HEK293 (cell line): ENCODE measurements at regions not wholly inside any gene's neighbourhood (a gene's known extent, or its start where the extent isn't known, plus 50 kb on each side); places are given as distances from the start of the nearest gene placed in this dataset.

ENCODE experiments used
- CTCF ChIA-PET: fragments of 350-600 bp; formaldehyde crosslinking; extraction: SDS; loops from one replicate; lab custom pipeline; 2021; ENCODE audit warnings: antibody characterized with exemption; lab: Yijun Ruan, JAX
- POLR2A ChIA-PET: fragments of 300-600 bp; formaldehyde crosslinking; extraction: SDS; loops from one replicate; lab custom pipeline; 2020; ENCODE audit warnings: antibody characterized with exemption, inconsistent platforms; lab: Yijun Ruan, JAX
- H3K27ac ChIP-seq: fragments of 200-500 bp; sonication (Bioruptor generic); 2 replicates; pipeline ENCODE4 v1.5.1; 2014; ENCODE audit warnings: low read depth, low read length, control low read depth, inconsistent platforms; ENCODE audit errors: extremely low read depth
- H3K36me3 ChIP-seq, 2 experiments: fragments of 200-500 bp in 1 of 2; sonication (Bioruptor generic) in 1 of 2; 1 replicate in 1 of 2; 2 replicates in 1 of 2; pipeline ENCODE4 v1.5.1; 2014 to 2017; ENCODE audit warnings: inconsistent platforms in 2 of 2, low read length in 2 of 2; ENCODE audit not compliant: control insufficient read depth in 2 of 2, insufficient read depth in 1 of 2
- H3K4me1 ChIP-seq: fragments of 200-500 bp; sonication (Bioruptor generic); 2 replicates; pipeline ENCODE4 v1.5.1; 2014; ENCODE audit warnings: mild to moderate bottlenecking, low read length, inconsistent platforms; ENCODE audit not compliant: control insufficient read depth, insufficient read depth
- H3K4me3 ChIP-seq: 2 replicates; pipeline ENCODE4 v1.5.1; 2011; ENCODE audit warnings: low read depth, mild to moderate bottlenecking, control low read depth, low read length, moderate library complexity
- H3K9me3 ChIP-seq: fragments of 200-500 bp; sonication (Bioruptor generic); 2 replicates; pipeline ENCODE4 v1.5.1; 2014; ENCODE audit warnings: low read depth, low read length, inconsistent platforms; ENCODE audit not compliant: control insufficient read depth, insufficient read depth
- HOXA7 ChIP-seq: sonication (generic); formaldehyde crosslinking; IDR thresholded peaks from 2 replicates; pipeline ENCODE4 v1.8.1; 2022; ENCODE audit warnings: missing genetic modification reagents, borderline replicate concordance
- KLF1 ChIP-seq: fragments of 450-650 bp; formaldehyde crosslinking; IDR thresholded peaks from 2 replicates; pipeline ENCODE4 v1.5.1; 2016; ENCODE audit warnings: missing biosample characterization, missing genetic modification characterization
- MEIS1 ChIP-seq: sonication (generic); formaldehyde crosslinking; IDR thresholded peaks from 2 replicates; pipeline ENCODE4 v1.8.1; 2022; ENCODE audit warnings: missing genetic modification reagents, mild to moderate bottlenecking, borderline replicate concordance
- PRDM10 ChIP-seq: fragments of 450-650 bp; formaldehyde crosslinking; IDR thresholded peaks from 2 replicates; pipeline ENCODE4 v1.5.1; 2016; ENCODE audit warnings: missing biosample characterization, missing genetic modification characterization
- ZBTB1 ChIP-seq: fragments of 450-650 bp; formaldehyde crosslinking; IDR thresholded peaks from 2 replicates; pipeline ENCODE4 v1.5.1; 2016; ENCODE audit warnings: missing biosample characterization, missing genetic modification characterization
- ZNF23 ChIP-seq: fragments of 450-650 bp; formaldehyde crosslinking; IDR thresholded peaks from 2 replicates; pipeline ENCODE4 v1.5.1; 2016; ENCODE audit warnings: missing biosample characterization, missing genetic modification characterization, borderline replicate concordance
- ZNF354C ChIP-seq: fragments of 450-650 bp; formaldehyde crosslinking; IDR thresholded peaks from 2 replicates; pipeline ENCODE4 v1.5.1; 2016; ENCODE audit warnings: missing biosample characterization, missing genetic modification characterization, low read depth, borderline replicate concordance
- ZNF501 ChIP-seq: fragments of 450-650 bp; formaldehyde crosslinking; IDR thresholded peaks from 2 replicates; pipeline ENCODE4 v1.5.1; 2016; ENCODE audit warnings: missing biosample characterization, missing genetic modification characterization
- ZNF510 ChIP-seq: fragments of 450-650 bp; formaldehyde crosslinking; IDR thresholded peaks from 2 replicates; pipeline ENCODE4 v1.5.1; 2018; ENCODE audit warnings: mild to moderate bottlenecking, missing genetic modification characterization, missing biosample characterization; ENCODE audit not compliant: insufficient replicate concordance
- ZNF514 ChIP-seq: fragments of 450-650 bp; formaldehyde crosslinking; IDR thresholded peaks from 2 replicates; pipeline ENCODE4 v1.5.1; 2016; ENCODE audit warnings: missing biosample characterization, missing genetic modification characterization
- ZNF521 ChIP-seq: fragments of 450-650 bp; formaldehyde crosslinking; IDR thresholded peaks from 2 replicates; pipeline ENCODE4 v1.5.1; 2017; ENCODE audit warnings: missing biosample characterization, mild to moderate bottlenecking, missing genetic modification characterization
- ZNF529 ChIP-seq: fragments of 450-650 bp; formaldehyde crosslinking; IDR thresholded peaks from 2 replicates; pipeline ENCODE4 v1.5.1; 2017; ENCODE audit warnings: missing genetic modification characterization, missing biosample characterization; ENCODE audit not compliant: insufficient replicate concordance
- ZNF530 ChIP-seq: fragments of 450-650 bp; formaldehyde crosslinking; IDR thresholded peaks from 2 replicates; pipeline ENCODE4 v1.5.1; 2016; ENCODE audit warnings: low read depth, missing biosample characterization, missing genetic modification characterization
- ZNF621 ChIP-seq: fragments of 450-650 bp; formaldehyde crosslinking; IDR thresholded peaks from 2 replicates; pipeline ENCODE4 v1.5.1; 2017; ENCODE audit warnings: missing biosample characterization, missing genetic modification characterization
- TF ChIP-seq, protein P1 (sequence below): sonication (generic); formaldehyde crosslinking; IDR thresholded peaks from 2 replicates; pipeline ENCODE4 v1.8.1; 2022; ENCODE audit warnings: mild to moderate bottlenecking, moderate library complexity, missing genetic modification reagents
- TF ChIP-seq, protein P2 (sequence below): fragments of 450-650 bp; formaldehyde crosslinking; IDR thresholded peaks from 2 replicates; pipeline ENCODE4 v1.5.1; 2016; ENCODE audit warnings: missing biosample characterization, missing genetic modification characterization
- TF ChIP-seq, protein P3 (sequence below): fragments of 450-650 bp; formaldehyde crosslinking; IDR thresholded peaks from 2 replicates; pipeline ENCODE4 v1.5.1; 2017; ENCODE audit warnings: missing biosample characterization, missing genetic modification characterization

- no peak overlapping the region for H3K4me3 ChIP-seq
- TF ChIP-seq ZNF514 (tag by site-specific recombination) (no peak), ZNF529 (tag by site-specific recombination) (no peak), ZNF521 (tag by site-specific recombination) (no peak), ZNF501 (tag by site-specific recombination) (no peak), ZNF621 (tag by site-specific recombination) (no peak), ZNF530 (tag by site-specific recombination) (no peak), MEIS1 (no peak), PRDM10 (tag by site-specific recombination) (no peak), ZNF23 (tag by site-specific recombination) (no peak), ZNF354C (tag by site-specific recombination) (no peak), ZNF510 (tag by site-specific recombination) (no peak), KLF1 (tag by site-specific recombination) (no peak)
- H3K4me1 ChIP-seq: peaks cover 6% of the 10 kb centered on the region; the same call in 1 of the 2 replicates
- H3K9me3 ChIP-seq: no peaks in the 10 kb centered on the region
- H3K27ac ChIP-seq: no peak overlapping the region
- no peaks in the 10 kb centered on the region for H3K36me3 ChIP-seq
- POLR2A ChIA-PET: no interaction called here
- CTCF ChIA-PET: interaction anchor here (0.7 to 2.8 kb wide), 8 partner anchors 10 to 1191 kb away, joined by 3 to 25 read pairs (median 3); no protein-coding TSS in a partner anchor
These were observed 86.9 kb upstream of the FOXC1 start for GRCh38 chr6:1522779-1523178.

DNA sequence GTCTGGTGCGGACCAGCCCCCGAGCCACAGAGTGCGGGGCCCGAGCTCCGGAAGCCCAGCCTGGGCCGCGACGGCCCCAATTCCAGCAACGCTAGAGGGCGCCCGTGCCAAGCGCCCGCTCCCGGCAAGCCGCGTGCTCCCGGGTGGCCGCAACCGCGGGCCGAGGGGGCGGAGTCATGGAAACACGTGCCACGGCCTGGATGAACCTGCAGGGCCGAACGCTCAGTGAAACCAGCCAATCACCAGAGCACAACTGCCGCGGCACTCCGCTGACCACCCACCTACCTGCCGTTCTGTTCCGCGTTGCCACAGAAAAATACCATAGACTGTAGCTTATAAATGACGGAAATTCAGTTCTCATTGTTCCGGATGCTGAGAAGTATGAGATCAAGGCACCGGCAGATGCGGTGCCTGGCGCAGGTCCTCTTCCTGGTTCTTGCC is 85.7 kb upstream of the FOXC1 start:
- no peaks in the 10 kb centered on the region for H3K36me3 ChIP-seq
- POLR2A ChIA-PET: no interaction called here
- CTCF ChIA-PET: interaction anchor here (0.6 to 2.8 kb wide), 26 partner anchors 9 to 1192 kb away, joined by 3 to 25 read pairs (median 4); no protein-coding TSS in a partner anchor
- TF ChIP-seq ZBTB1 (tag by site-specific recombination): no peak
- TF ChIP-seq, protein P1, sequence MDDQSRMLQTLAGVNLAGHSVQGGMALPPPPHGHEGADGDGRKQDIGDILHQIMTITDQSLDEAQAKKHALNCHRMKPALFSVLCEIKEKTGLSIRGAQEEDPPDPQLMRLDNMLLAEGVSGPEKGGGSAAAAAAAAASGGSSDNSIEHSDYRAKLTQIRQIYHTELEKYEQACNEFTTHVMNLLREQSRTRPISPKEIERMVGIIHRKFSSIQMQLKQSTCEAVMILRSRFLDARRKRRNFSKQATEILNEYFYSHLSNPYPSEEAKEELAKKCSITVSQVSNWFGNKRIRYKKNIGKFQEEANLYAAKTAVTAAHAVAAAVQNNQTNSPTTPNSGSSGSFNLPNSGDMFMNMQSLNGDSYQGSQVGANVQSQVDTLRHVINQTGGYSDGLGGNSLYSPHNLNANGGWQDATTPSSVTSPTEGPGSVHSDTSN (CRISPR knock-in tag): 0 out of 2 replicates have a peak, but pooled peaks have one; percentile 46
- H3K4me3 ChIP-seq: no peak overlapping the region
- no peaks in the 10 kb centered on the region for H3K9me3 ChIP-seq
- peaks cover 6% of the 10 kb centered on the region; the same call in 1 of the 2 replicates for H3K4me1 ChIP-seq
- no peak overlapping the region for H3K27ac ChIP-seq

DNA sequence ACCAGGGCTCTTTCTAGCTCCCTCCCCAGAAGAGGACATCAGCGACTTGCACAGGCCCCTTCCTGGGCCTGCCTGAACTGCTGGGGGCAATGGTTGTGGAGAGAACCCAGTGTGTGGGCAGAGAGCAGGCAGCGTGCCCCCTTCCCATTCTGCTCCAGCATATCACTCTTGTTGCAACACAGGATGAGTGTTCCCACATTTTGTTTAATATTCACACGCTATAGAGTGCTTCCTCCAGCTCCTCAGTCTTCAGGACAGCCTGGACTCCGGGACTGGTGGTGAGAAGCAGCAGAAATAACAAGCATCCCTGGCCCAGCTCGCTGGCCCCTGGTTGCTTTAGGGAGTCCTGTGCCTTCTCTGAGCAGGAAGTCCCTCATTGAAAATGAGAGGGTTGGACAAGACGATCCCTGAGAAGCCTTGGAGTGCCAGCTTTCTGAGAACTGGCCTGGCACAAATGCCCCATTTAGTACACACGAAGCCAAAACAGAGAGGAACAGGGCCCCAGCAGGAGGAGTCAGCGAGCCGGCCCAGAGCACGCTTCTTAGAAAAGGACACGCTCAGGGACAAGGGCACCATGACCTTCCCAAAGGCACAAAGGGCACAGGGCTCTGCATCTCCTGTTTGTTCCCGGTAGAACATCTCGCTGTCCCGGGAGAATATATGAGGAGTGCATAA is 84.2 kb upstream of the FOXC1 start:
- CTCF ChIA-PET: interaction anchor here (0.6 to 2.8 kb wide), 11 partner anchors 12 to 973 kb away, joined by 3 to 25 read pairs (median 4); no protein-coding TSS in a partner anchor
- H3K4me1 ChIP-seq: peaks cover 6% of the 10 kb centered on the region; the same call in 1 of the 2 replicates
- POLR2A ChIA-PET: interaction anchor here (0.7 kb wide), 1 partner anchor 578 kb away, joined by 3 read pairs; no protein-coding TSS in a partner anchor
- no peak overlapping the region for H3K4me3 ChIP-seq
- no peaks in the 10 kb centered on the region for H3K36me3 ChIP-seq
- H3K27ac ChIP-seq: no peak overlapping the region
- TF ChIP-seq, protein P2, sequence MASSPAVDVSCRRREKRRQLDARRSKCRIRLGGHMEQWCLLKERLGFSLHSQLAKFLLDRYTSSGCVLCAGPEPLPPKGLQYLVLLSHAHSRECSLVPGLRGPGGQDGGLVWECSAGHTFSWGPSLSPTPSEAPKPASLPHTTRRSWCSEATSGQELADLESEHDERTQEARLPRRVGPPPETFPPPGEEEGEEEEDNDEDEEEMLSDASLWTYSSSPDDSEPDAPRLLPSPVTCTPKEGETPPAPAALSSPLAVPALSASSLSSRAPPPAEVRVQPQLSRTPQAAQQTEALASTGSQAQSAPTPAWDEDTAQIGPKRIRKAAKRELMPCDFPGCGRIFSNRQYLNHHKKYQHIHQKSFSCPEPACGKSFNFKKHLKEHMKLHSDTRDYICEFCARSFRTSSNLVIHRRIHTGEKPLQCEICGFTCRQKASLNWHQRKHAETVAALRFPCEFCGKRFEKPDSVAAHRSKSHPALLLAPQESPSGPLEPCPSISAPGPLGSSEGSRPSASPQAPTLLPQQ: no peak
- no peak for TF ChIP-seq HOXA7
- TF ChIP-seq, protein P3, sequence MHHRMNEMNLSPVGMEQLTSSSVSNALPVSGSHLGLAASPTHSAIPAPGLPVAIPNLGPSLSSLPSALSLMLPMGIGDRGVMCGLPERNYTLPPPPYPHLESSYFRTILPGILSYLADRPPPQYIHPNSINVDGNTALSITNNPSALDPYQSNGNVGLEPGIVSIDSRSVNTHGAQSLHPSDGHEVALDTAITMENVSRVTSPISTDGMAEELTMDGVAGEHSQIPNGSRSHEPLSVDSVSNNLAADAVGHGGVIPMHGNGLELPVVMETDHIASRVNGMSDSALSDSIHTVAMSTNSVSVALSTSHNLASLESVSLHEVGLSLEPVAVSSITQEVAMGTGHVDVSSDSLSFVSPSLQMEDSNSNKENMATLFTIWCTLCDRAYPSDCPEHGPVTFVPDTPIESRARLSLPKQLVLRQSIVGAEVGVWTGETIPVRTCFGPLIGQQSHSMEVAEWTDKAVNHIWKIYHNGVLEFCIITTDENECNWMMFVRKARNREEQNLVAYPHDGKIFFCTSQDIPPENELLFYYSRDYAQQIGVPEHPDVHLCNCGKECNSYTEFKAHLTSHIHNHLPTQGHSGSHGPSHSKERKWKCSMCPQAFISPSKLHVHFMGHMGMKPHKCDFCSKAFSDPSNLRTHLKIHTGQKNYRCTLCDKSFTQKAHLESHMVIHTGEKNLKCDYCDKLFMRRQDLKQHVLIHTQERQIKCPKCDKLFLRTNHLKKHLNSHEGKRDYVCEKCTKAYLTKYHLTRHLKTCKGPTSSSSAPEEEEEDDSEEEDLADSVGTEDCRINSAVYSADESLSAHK (tag by site-specific recombination): no peak
- H3K9me3 ChIP-seq: no peaks in the 10 kb centered on the region
